ENCODE measurements at regions not wholly inside any gene's neighbourhood (a gene's known extent, or its start where the extent isn't known, plus 50 kb on each side); places are given as distances from the start of the nearest gene placed in this dataset.
A peak's percentile ranks its signal among the peaks of the same experiment; 100 is the strongest.

GRCh38 chr14:27079716-27080115 lies 481.9 kb upstream of the NOVA1 start:
- DNase-seq (ENCODE audit: low read depth, low spot score), result no peak
- in situ Hi-C loops (cut with HindIII; ENCODE audit: low pct_unique_long_range_greater_than_20kb, low sequenced_read_pairs), result no loop called here

- in situ Hi-C loops (cut with HindIII; ENCODE audit: low pct_unique_long_range_greater_than_20kb, low sequenced_read_pairs), result no loop called here
- no peak for DNase-seq (ENCODE audit: low read depth, low spot score)
Observed at GRCh38 chr14:27085500-27085899, 487.7 kb upstream of the NOVA1 start.

DNA sequence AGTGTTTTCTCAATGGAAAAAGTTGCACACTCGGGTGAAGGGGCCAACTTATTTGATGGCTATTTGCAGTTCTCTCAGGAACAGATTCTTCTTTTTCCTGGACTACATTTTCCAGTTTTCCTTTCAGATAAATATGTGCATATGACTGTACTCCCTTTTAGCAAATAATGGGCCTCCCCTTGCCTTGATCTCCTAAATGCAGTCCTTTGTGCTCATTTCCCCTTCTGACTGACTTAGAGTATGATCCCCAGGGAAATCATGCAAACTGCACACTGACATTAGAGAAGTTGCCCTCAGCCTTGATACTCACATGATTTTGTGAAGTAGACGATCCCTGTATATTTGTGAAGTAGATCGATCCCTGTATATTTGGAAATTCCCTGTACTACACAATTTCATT lies 492.9 kb upstream of the NOVA1 start:
- peak; percentile 94 for DNase-seq (ENCODE audit: low read depth, low spot score)
- in situ Hi-C loops (cut with HindIII; ENCODE audit: low pct_unique_long_range_greater_than_20kb, low sequenced_read_pairs), result no loop called here

- no peak for DNase-seq (ENCODE audit: low read depth, low spot score)
Observed at GRCh38 chr14:27091973-27092372, 494.1 kb upstream of the NOVA1 start.

DNA sequence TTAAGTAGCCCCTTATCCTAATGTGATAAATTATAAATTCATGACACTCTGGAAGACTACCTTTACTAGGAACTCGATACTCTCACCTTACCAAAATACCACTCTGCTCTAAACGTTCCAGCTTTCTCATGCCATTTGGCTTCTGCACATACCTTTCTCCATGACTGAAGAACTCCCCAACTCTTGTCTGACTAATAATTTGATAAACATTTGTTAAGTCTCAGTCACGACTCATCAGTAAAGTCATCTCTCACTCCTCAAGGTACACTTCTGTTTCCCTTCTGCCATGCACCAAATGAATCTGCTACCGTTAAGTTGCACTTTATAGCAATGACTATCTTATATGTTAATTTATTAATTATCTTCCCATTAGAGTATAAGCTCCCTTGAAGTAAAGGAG lies 498.3 kb upstream of the NOVA1 start:
- in situ Hi-C loops (cut with HindIII; ENCODE audit: low pct_unique_long_range_greater_than_20kb, low sequenced_read_pairs), result no loop called here
- DNase-seq (ENCODE audit: low read depth, low spot score), result no peak

More at GRCh38 chr14:27091973-27092372, 494.1 kb upstream of the NOVA1 start:
- in situ Hi-C loops (cut with HindIII; ENCODE audit: low pct_unique_long_range_greater_than_20kb, low sequenced_read_pairs), result no loop called here

- in situ Hi-C loops (cut with HindIII; ENCODE audit: low pct_unique_long_range_greater_than_20kb, low sequenced_read_pairs), result no loop called here
- no peak for DNase-seq (ENCODE audit: low read depth, low spot score)
Observed at GRCh38 chr14:27098451-27098850, 500.6 kb upstream of the NOVA1 start.

DNA sequence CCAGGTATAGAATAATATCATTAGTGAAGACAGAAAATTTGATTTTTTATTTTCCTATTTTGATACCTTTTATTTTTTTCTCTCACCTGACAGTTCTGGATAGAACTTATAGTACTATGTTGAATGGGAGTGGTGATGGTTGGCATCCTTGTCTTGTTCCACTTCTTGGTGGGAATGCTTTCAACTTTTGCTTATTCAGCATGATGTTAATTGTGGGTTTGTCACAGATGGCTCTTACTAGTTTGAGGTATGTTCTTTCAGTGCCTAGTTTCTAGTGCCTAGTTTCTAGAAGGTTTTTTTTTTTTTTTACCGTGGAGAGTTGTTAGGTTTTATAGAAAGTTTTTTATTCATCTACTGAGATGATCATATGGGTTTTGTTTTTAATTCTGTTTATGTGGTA lies 516.3 kb upstream of the NOVA1 start:
- in situ Hi-C loops (cut with HindIII; ENCODE audit: low pct_unique_long_range_greater_than_20kb, low sequenced_read_pairs), result no loop called here
- DNase-seq (ENCODE audit: low read depth, low spot score), result no peak

GRCh38 chr14:27123162-27123561 lies 525.3 kb upstream of the NOVA1 start:
- in situ Hi-C loops (cut with HindIII; ENCODE audit: low pct_unique_long_range_greater_than_20kb, low sequenced_read_pairs), result no loop called here
- DNase-seq (ENCODE audit: low read depth, low spot score), result no peak

- no peak for DNase-seq (ENCODE audit: low read depth, low spot score)
- in situ Hi-C loops (cut with HindIII; ENCODE audit: low pct_unique_long_range_greater_than_20kb, low sequenced_read_pairs), result no loop called here
Observed at GRCh38 chr14:27127838-27128237, 530.0 kb upstream of the NOVA1 start.

DNA sequence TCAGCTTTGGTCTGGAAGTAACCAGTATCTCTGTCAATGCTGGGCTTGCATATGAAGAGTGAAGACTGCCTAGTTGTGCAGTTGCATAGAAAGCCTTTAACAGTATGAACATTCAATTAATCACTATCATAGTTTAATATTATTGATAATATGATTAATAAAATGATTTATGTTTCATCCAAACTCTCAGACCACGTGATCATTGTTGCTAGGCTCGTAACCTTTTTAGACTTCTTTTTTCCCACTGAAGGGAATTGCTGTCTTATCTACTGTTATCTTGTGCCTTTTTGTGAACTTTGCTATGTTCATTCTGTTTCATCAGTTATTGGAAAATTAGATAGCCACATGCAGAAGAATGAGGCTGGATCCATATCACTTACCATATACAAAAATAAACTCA lies 536.4 kb upstream of the NOVA1 start:
- DNase-seq (ENCODE audit: low read depth, low spot score), result no peak
- in situ Hi-C loops (cut with HindIII; ENCODE audit: low pct_unique_long_range_greater_than_20kb, low sequenced_read_pairs), result no loop called here

DNA sequence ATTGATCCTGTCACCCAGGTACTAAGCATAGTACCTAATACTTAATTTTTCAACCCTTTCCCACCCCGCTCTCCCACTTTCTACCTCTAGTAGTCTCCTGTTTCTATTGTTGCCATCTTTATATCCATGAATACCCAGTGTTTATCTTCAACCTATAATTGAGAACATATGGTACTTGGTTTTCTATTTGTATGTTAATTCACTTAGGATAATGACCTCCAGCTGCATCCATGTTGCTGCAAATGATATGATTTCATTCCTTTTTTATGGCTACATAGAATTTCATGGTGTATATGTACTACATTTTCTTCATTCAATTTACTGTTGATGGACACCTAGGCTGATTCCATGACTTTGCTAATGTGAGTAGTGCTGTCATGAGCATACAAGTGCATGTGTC lies 547.3 kb upstream of the NOVA1 start:
- no peak for DNase-seq (ENCODE audit: low read depth, low spot score)
- in situ Hi-C loops (cut with HindIII; ENCODE audit: low pct_unique_long_range_greater_than_20kb, low sequenced_read_pairs), result no loop called here

- no peak for DNase-seq (ENCODE audit: low read depth, low spot score)
- in situ Hi-C loops (cut with HindIII; ENCODE audit: low pct_unique_long_range_greater_than_20kb, low sequenced_read_pairs), result no loop called here
Observed at GRCh38 chr14:27148143-27148542, 550.3 kb upstream of the NOVA1 start.

- no peak for DNase-seq (ENCODE audit: low read depth, low spot score)
- in situ Hi-C loops (cut with HindIII; ENCODE audit: low pct_unique_long_range_greater_than_20kb, low sequenced_read_pairs), result no loop called here
Observed at GRCh38 chr14:27164139-27164538, 566.3 kb upstream of the NOVA1 start.

DNA sequence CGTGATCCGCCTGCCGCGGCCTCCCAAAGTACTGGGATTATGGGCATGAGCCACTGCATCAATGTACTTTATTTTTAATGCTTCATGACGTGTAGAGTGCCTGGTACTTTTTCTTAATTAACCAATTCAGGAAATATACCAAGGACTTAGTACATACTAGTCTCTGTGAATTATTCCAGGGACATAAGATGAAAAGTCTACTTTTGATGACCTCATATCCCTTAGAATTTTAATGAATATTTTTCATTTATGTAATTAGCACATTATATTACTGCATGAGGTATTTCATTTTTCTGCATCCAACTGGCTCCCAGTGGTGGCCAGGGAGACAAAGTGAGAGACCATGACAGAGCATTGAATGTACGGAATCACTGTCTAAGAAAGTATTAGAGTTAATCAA lies 577.7 kb upstream of the NOVA1 start:
- no peak for DNase-seq (ENCODE audit: low read depth, low spot score)
- in situ Hi-C loops (cut with HindIII; ENCODE audit: low pct_unique_long_range_greater_than_20kb, low sequenced_read_pairs), result no loop called here

DNA sequence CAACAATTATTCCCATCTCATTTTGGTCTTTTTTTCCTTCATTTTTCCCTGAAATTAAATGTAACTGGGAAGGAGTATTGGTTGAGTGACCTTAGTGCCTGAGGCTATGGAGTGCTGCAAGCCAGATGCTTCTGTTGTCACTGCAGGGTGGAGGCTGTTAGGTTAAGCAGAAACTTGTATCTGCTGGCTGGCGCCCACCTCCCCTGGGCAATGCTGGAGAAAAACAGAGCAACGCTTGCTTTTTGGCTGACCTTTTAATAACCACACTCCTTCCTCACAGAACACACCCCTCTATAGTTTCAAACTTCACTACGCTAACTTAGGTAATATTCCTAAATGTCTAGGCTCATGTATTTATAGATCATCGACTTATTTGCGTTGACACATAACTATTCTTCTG lies 583.5 kb upstream of the NOVA1 start:
- in situ Hi-C loops (cut with HindIII; ENCODE audit: low pct_unique_long_range_greater_than_20kb, low sequenced_read_pairs), result no loop called here
- DNase-seq (ENCODE audit: low read depth, low spot score), result no peak

DNA sequence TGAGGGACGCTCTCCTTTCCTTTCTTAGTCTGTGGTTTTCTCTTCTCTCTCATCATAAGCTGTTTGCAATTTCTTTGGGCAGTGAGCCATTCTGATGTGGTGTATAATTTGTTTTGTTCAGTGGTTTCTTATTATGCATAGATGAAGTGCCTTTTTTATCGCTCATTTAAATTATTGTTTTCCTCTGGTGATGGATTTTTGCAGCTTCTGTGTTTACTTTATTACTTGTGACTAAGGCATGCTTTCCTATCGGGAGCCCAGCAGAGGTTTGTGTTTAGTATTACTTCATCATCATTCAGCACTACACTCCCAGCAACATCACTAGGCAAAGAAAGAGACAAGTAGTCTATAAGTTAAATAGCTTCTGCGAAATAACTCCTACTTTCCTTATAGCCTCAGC lies 586.6 kb upstream of the NOVA1 start:
- DNase-seq (ENCODE audit: low read depth, low spot score), result no peak
- in situ Hi-C loops (cut with HindIII; ENCODE audit: low pct_unique_long_range_greater_than_20kb, low sequenced_read_pairs), result no loop called here

DNA sequence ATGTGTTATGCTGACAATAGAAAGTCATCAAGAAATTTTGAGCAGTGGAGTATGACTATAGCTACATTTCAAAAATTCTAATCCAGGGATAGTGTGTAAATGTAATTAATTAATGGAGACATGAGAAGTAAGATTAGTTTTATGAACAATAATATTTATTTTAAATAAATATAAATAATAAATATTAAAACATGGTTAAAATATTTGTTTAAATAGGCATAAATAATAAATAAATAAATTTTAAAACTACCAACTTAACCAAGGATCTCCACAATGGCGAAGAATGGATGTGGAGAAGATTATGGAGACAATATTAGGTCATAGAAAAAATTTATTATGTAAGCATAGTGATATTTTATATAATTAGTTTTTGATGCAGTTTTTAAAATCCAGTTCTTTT lies 588.2 kb upstream of the NOVA1 start:
- no peak for DNase-seq (ENCODE audit: low read depth, low spot score)
- in situ Hi-C loops (cut with HindIII; ENCODE audit: low pct_unique_long_range_greater_than_20kb, low sequenced_read_pairs), result no loop called here

DNA sequence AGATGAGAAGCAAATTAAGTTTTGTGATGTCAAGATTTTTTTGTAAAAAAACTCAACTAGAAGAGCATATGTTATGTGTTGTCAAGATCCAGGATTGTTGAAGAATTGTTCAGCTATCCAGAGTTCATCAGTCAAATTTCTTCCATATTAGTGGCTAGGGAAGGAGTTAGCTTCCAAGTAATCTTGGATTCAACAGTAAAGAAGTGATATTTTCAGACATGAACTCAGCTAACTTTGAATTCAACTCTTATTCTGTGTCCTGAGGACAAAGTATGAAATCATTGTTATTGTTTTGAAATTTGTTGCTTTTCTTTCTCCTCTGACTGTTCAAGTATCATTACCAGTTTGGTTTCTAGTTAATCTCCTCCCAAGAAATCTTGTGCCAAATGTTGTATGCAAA lies 589.3 kb upstream of the NOVA1 start:
- in situ Hi-C loops (cut with HindIII; ENCODE audit: low pct_unique_long_range_greater_than_20kb, low sequenced_read_pairs), result no loop called here
- DNase-seq (ENCODE audit: low read depth, low spot score), result no peak

- in situ Hi-C loops (cut with HindIII; ENCODE audit: low pct_unique_long_range_greater_than_20kb, low sequenced_read_pairs), result no loop called here
- no peak for DNase-seq (ENCODE audit: low read depth, low spot score)
Observed at GRCh38 chr14:27190296-27190695, 592.5 kb upstream of the NOVA1 start.

DNA sequence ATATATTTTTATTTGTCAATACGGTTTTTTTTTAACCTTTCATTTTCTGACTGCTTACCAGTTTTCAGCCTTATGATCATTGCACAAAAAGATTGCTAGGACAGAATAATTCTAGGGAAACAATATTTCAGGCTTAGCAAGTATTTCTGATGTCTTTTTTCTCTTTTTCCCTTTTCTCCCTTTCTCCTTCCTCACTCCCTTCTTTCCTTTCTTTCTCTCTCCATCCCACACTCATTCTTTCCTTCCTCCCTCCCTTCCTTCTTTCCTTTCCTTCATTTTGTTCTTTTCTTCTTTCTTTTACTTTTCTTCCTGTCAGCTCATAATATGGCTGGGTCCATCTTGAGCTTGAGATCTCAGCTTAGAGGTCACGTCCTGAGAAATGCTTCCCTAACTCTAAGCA lies 601.4 kb upstream of the NOVA1 start:
- in situ Hi-C loops (cut with HindIII; ENCODE audit: low pct_unique_long_range_greater_than_20kb, low sequenced_read_pairs), result no loop called here
- DNase-seq (ENCODE audit: low read depth, low spot score), result no peak

Data from SK-MEL-5 (cell line).